B cell (primary cell): ENCODE measurements at regions not wholly inside any gene's neighbourhood (a gene's known extent, or its start where the extent isn't known, plus 50 kb on each side); places are given as distances from the start of the nearest gene placed in this dataset.

Source experiments
- ATAC-seq: fragments of 200-7000 bp; cut with Tn5 transposase; one replicate; pipeline ENCODE4 v1.10.0; 2021; ENCODE audit warnings: low read depth, mild to moderate bottlenecking, moderate number of reproducible peaks, moderate library complexity
- CTCF ChIA-PET: fragments of 350-600 bp; sonication (Branson Sonifier 250); formaldehyde crosslinking; loops from one replicate; lab custom pipeline; 2021; ENCODE audit warnings: antibody characterized with exemption, inconsistent platforms; lab: Charles Lee
- POLR2A ChIA-PET: fragments of 350-600 bp; sonication (Branson Sonifier 250); formaldehyde crosslinking; loops from one replicate; lab custom pipeline; 2021; ENCODE audit warnings: antibody characterized with exemption; lab: Charles Lee
- DNase-seq: peaks from one replicate; pipeline ENCODE4 v3.0.0; 2013
- H2AFZ ChIP-seq: 2 replicates; pipeline ENCODE4 v1.6.1; 2012; ENCODE audit warnings: mild to moderate bottlenecking, low read depth, low read length; ENCODE audit not compliant: insufficient read depth, poor library complexity, severe bottlenecking
- H3K27ac ChIP-seq, 2 donors: 1 replicate in 1 of 2; 2 replicates in 1 of 2; pipeline ENCODE4 v1.5.1; 2012 to 2013; ENCODE audit warnings: low read length in 2 of 2, mild to moderate bottlenecking in 2 of 2, moderate library complexity in 1 of 2
- H3K27me3 ChIP-seq, 4 experiments: fragments of 200-600 bp in 1 of 4; sonication (generic) in 1 of 4; replicated peaks in 1 of 4; 1 replicate in 2 of 4; 2 replicates in 2 of 4; pipeline versions ENCODE4 v1.6.1 to v1.7.0; 2013 to 2016; ENCODE audit warnings: low read length in 3 of 4, mild to moderate bottlenecking in 2 of 4, mixed read lengths in 1 of 4, moderate library complexity in 1 of 4; ENCODE audit not compliant: insufficient read depth in 4 of 4, control insufficient read depth in 3 of 4; ENCODE audit errors: control extremely low read depth in 1 of 4
- H3K36me3 ChIP-seq, 2 experiments: replicated peaks in 1 of 2; 1 replicate in 1 of 2; 2 replicates in 1 of 2; pipeline versions ENCODE4 v1.6.1 to v1.7.1; 2013; ENCODE audit warnings: low read length in 1 of 2; ENCODE audit not compliant: insufficient read depth in 2 of 2, control insufficient read depth in 1 of 2; ENCODE audit errors: control extremely low read depth in 1 of 2, extremely low read depth in 1 of 2
- H3K4me1 ChIP-seq, 2 donors: fragments of 200-600 bp in 1 of 2; sonication (generic) in 1 of 2; 1 replicate in 1 of 2; 2 replicates in 1 of 2; pipeline versions ENCODE4 v1.5.1 to v1.6.1; 2013 to 2017; ENCODE audit warnings: low read length in 2 of 2; ENCODE audit not compliant: control insufficient read depth in 2 of 2, insufficient read depth in 2 of 2
- H3K4me2 ChIP-seq: replicated peaks from 2 replicates; pipeline ENCODE3; 2012; ENCODE audit warnings: mild to moderate bottlenecking, low read depth, low read length; ENCODE audit not compliant: poor library complexity, severe bottlenecking
- H3K4me3 ChIP-seq, 5 experiments: fragments of 200-600 bp in 1 of 5; sonication (generic) in 1 of 5; 1 replicate in 3 of 5; 2 replicates in 2 of 5; pipeline versions ENCODE4 v1.5.1 to v1.7.0; 2011 to 2016; ENCODE audit warnings: low read length in 4 of 5, mild to moderate bottlenecking in 4 of 5, low read depth in 2 of 5, control low read depth in 1 of 5, moderate library complexity in 1 of 5; ENCODE audit not compliant: insufficient read depth in 1 of 5; ENCODE audit errors: control extremely low read depth in 1 of 5, extremely low read depth in 1 of 5
- H3K79me2 ChIP-seq: fragments of 200-600 bp; sonication (generic); one replicate; pipeline ENCODE4 v1.6.0; 2016; ENCODE audit warnings: low read length; ENCODE audit not compliant: control insufficient read depth, insufficient read depth
- H3K9ac ChIP-seq: fragments of 200-600 bp; sonication (generic); 2 replicates; pipeline ENCODE4 v1.6.1; 2017; ENCODE audit warnings: mild to moderate bottlenecking, low read length, moderate library complexity
- H3K9me3 ChIP-seq, 3 donors: one replicate each; pipeline versions ENCODE4 v1.6.1 to v1.7.1; 2013; ENCODE audit warnings: low read length in 2 of 3; ENCODE audit not compliant: control insufficient read depth in 2 of 3, insufficient read depth in 1 of 3; ENCODE audit errors: control extremely low read depth in 1 of 3
- H4K20me1 ChIP-seq: 2 replicates; pipeline ENCODE4 v1.6.0; 2012; ENCODE audit warnings: mild to moderate bottlenecking, low read length; ENCODE audit not compliant: insufficient read depth, control insufficient read depth, poor library complexity, severe bottlenecking
- H3K27ac Mint-ChIP-seq: one replicate; pipeline ENCODE4 v1.8.0; 2021; ENCODE audit warnings: mixed read lengths
- H3K27me3 Mint-ChIP-seq: one replicate; pipeline ENCODE4 v1.8.0; 2021; ENCODE audit warnings: mixed read lengths
- H3K4me1 Mint-ChIP-seq: one replicate; pipeline ENCODE4 v1.8.0; 2021; ENCODE audit warnings: mixed read lengths
- H3K4me3 Mint-ChIP-seq: one replicate; pipeline ENCODE4 v1.8.0; 2021; ENCODE audit warnings: mixed read lengths
- H3K9me3 Mint-ChIP-seq: one replicate; pipeline ENCODE4 v1.8.0; 2022; ENCODE audit warnings: mixed read lengths; ENCODE audit not compliant: insufficient read depth
- CTCF ChIP-seq: fragments of 200-600 bp; IDR thresholded peaks from one replicate; pipeline ENCODE4 v1.8.0; 2022; ENCODE audit warnings: antibody characterized with exemption, mild to moderate bottlenecking
- EZH2 ChIP-seq: IDR thresholded peaks from 2 replicates; pipeline ENCODE4 v1.6.1; 2012; ENCODE audit warnings: borderline replicate concordance, low read depth, mild to moderate bottlenecking, moderate library complexity, low read length; ENCODE audit not compliant: insufficient read depth, poor library complexity, severe bottlenecking
- WGBS: methylation state at CpG from one replicate; pipeline ENCODE4 v1.1.5; 2013; ENCODE audit warnings: missing lambda C conversion rate; ENCODE audit not compliant: insufficient coverage; 5-methylcytosine and 5-hydroxymethylcytosine counted together
- intact Hi-C: fragments of 100-400 bp; cut with micrococcal nuclease; formaldehyde crosslinking; loops from one replicate; pipeline ENCODE4 v1.10.0; 2022

GRCh38 chr9:106058460-106058859 lies 364.1 kb downstream of the TMEM38B start:
- H3K27me3 Mint-ChIP-seq = no peaks in the 10 kb centered on the region
- Histone ChIP-seq H3K79me2 (no peaks in the 10 kb centered on the region), H4K20me1 (no peaks in the 10 kb centered on the region), H3K4me1 (no peaks in the 10 kb centered on the region), H3K27ac (no peak overlapping the region), H3K36me3 (no peaks in the 10 kb centered on the region), H3K9ac (no peak overlapping the region), H3K9me3 (peaks cover 0 to 20% (median 0%) of the 10 kb centered on the region in 3 donors), H3K4me3 (no peak overlapping the region), H3K4me2 (no peak overlapping the region), H3K27me3 (no peaks in the 10 kb centered on the region), H2AFZ (no peak overlapping the region)
- H3K9me3 Mint-ChIP-seq = peaks cover 2% of the 10 kb centered on the region
- no peak overlapping the region for H3K27ac Mint-ChIP-seq
- ChIA-PET POLR2A (no interaction called here), CTCF (no interaction called here)
- ATAC-seq (no peak), DNase-seq (no peak)
- intact Hi-C loops = no loop called here
- no peak overlapping the region for H3K4me3 Mint-ChIP-seq
- no peak for TF ChIP-seq CTCF
- no peak for TF ChIP-seq EZH2
- WGBS = 91% methylated on average over 8 of the region's 8 CpGs
- H3K4me1 Mint-ChIP-seq = no peaks in the 10 kb centered on the region

- DNase-seq (no peak), ATAC-seq (no peak)
- Histone ChIP-seq H4K20me1 (no peaks in the 10 kb centered on the region), H3K4me3 (no peak overlapping the region), H3K4me2 (no peak overlapping the region), H3K9ac (no peak overlapping the region), H3K36me3 (no peaks in the 10 kb centered on the region), H3K79me2 (no peaks in the 10 kb centered on the region), H2AFZ (no peak overlapping the region), H3K4me1 (no peaks in the 10 kb centered on the region), H3K27me3 (no peaks in the 10 kb centered on the region), H3K9me3 (peaks cover 0 to 20% (median 0%) of the 10 kb centered on the region in 3 donors), H3K27ac (no peak overlapping the region)
- POLR2A ChIA-PET = no interaction called here
- Mint-ChIP-seq H3K27me3 (no peaks in the 10 kb centered on the region), H3K27ac (no peak overlapping the region), H3K4me1 (no peaks in the 10 kb centered on the region), H3K9me3 (no peaks in the 10 kb centered on the region), H3K4me3 (no peak overlapping the region)
- CTCF ChIA-PET = no interaction called here
- 92% methylated on average over 8 of the region's 8 CpGs for WGBS
- no peak for TF ChIP-seq CTCF
- no peak for TF ChIP-seq EZH2
- intact Hi-C loops = no loop called here
These were observed 365.5 kb downstream of the TMEM38B start for GRCh38 chr9:106059886-106060285.
